ENCODE measurements at regions not wholly inside any gene's neighbourhood (a gene's known extent, or its start where the extent isn't known, plus 50 kb on each side); places are given as distances from the start of the nearest gene placed in this dataset.

DNA sequence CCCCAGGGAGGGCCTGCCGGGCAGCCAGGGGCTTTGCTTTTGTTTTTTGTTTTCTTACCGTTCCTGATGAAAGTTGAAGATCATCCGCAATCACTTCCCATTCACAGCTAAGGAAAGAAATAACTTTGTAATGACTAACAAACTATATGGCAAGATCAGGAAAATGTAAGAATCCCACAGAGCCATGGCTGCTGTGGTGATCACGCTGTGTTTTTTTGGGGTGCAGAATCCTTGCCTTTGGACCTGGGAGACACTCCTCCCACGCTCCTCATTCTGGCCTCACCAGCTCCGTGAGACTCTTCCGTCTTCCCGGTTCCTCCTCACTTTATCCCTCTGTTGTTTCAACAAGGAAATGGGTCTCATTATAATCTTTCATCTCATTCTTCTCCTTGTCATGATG is 443.0 kb upstream of the MGMT start:
- Histone ChIP-seq H3K36me3 (ENCODE audit: control insufficient read depth in 2 of 3, insufficient read depth in 3 of 3, low read length in 3 of 3) (no peaks in the 10 kb centered on the region), H3K4me3 (ENCODE audit: low read length) (no peak overlapping the region), H3K4me1 (ENCODE audit: control insufficient read depth in 2 of 2, insufficient read depth in 2 of 2, low read length in 2 of 2) (no peaks in the 10 kb centered on the region), H3K27me3 (ENCODE audit: control insufficient read depth in 2 of 2, insufficient read depth in 2 of 2, low read length in 2 of 2) (no peaks in the 10 kb centered on the region), H3K27ac (ENCODE audit: low read depth, low read length) (no peak overlapping the region), H3K9me3 (ENCODE audit: control insufficient read depth in 2 of 3, low read length in 3 of 3) (no peaks in the 10 kb centered on the region)
- CTCF ChIA-PET: interaction anchor here (0.6 kb wide), 1 partner anchor 308 kb away, joined by 4 read pairs; no protein-coding TSS in a partner anchor
- H3K4me1 Mint-ChIP-seq: no peaks in the 10 kb centered on the region
- POLR2A ChIA-PET: no interaction called here
- DNase-seq: no peak
- H3K27ac Mint-ChIP-seq: no peak overlapping the region
- no peaks in the 10 kb centered on the region for H3K36me3 Mint-ChIP-seq
- no peaks in the 10 kb centered on the region for H3K9me3 Mint-ChIP-seq
- intact Hi-C loops (cut with micrococcal nuclease): no loop called here
- no peak overlapping the region for H3K4me3 Mint-ChIP-seq
- H3K27me3 Mint-ChIP-seq: peaks cover 0 to 10% (median 0%) of the 10 kb centered on the region in 5 donors
- ATAC-seq: no peak

DNA sequence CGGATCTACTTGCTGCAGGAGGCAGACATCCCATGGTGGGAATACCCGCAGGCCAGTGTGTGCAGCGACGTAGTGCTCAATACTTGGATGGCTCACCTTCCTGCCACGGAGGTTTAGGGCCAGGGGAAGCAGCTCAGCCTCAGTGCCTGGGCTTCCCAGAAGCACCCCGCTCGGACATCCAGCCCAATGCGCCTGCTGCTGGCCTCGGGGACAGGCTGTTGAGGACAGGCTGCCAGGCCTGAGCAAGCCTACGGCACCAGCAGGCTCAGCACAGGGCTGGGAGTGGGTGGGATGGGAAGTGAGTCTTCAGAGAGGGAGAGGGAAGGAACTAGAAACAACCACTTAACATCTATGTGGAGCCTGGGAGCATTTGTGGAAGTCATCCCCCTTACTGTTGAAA is 441.3 kb upstream of the MGMT start:
- Histone ChIP-seq H3K27me3 (ENCODE audit: control insufficient read depth in 2 of 2, insufficient read depth in 2 of 2, low read length in 2 of 2) (no peaks in the 10 kb centered on the region), H3K36me3 (ENCODE audit: control insufficient read depth in 2 of 3, insufficient read depth in 3 of 3, low read length in 3 of 3) (no peaks in the 10 kb centered on the region), H3K4me1 (ENCODE audit: control insufficient read depth in 2 of 2, insufficient read depth in 2 of 2, low read length in 2 of 2) (no peaks in the 10 kb centered on the region), H3K27ac (ENCODE audit: low read depth, low read length) (no peak overlapping the region), H3K9me3 (ENCODE audit: control insufficient read depth in 2 of 3, low read length in 3 of 3) (no peaks in the 10 kb centered on the region), H3K4me3 (ENCODE audit: low read length) (no peak overlapping the region)
- no peak for ATAC-seq
- H3K27me3 Mint-ChIP-seq: peaks cover 0 to 15% (median 8%) of the 10 kb centered on the region in 5 donors
- no peaks in the 10 kb centered on the region for H3K36me3 Mint-ChIP-seq
- ChIA-PET POLR2A (no interaction called here), CTCF (no interaction called here)
- intact Hi-C loops (cut with micrococcal nuclease): no loop called here
- H3K9me3 Mint-ChIP-seq: no peaks in the 10 kb centered on the region
- H3K4me3 Mint-ChIP-seq: no peak overlapping the region
- no peaks in the 10 kb centered on the region for H3K4me1 Mint-ChIP-seq
- DNase-seq: no peak
- no peak overlapping the region for H3K27ac Mint-ChIP-seq

DNA sequence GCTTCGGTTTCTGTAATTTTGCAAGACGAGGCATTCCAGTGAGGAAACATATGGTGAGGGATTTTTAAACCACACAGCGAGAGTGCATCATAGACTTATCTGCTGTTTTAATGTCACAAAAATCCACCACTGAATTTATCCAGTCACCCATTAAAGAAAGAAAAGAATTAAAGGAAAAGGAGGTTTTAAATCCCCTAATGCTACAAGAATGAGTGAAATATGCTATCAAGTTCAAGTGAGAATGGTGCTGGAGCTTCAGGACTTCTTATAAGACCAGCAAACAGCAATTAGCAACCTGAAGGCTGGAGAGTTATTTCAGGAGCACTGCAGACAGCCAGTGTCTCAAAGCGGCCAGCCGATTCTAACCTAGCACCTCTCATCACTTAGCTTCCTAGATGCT is 439.1 kb upstream of the MGMT start:
- Mint-ChIP-seq H3K27me3 (peaks cover 5 to 26% (median 8%) of the 10 kb centered on the region in 5 donors), H3K27ac (peak overlapping the region in 1 of 9 donors; percentile 15), H3K9me3 (no peaks in the 10 kb centered on the region), H3K4me3 (no peak overlapping the region), H3K36me3 (no peaks in the 10 kb centered on the region), H3K4me1 (peaks cover 0 to 16% (median 13%) of the 10 kb centered on the region in 7 donors)
- CTCF ChIA-PET: interaction anchor here (0.6 kb wide), 1 partner anchor 17 kb away, joined by 3 read pairs; no protein-coding TSS in a partner anchor
- Histone ChIP-seq H3K27ac (ENCODE audit: low read depth, low read length) (no peak overlapping the region), H3K27me3 (ENCODE audit: control insufficient read depth in 2 of 2, insufficient read depth in 2 of 2, low read length in 2 of 2) (no peaks in the 10 kb centered on the region), H3K9me3 (ENCODE audit: control insufficient read depth in 2 of 3, low read length in 3 of 3) (no peaks in the 10 kb centered on the region), H3K4me3 (ENCODE audit: low read length) (no peak overlapping the region), H3K4me1 (ENCODE audit: control insufficient read depth in 2 of 2, insufficient read depth in 2 of 2, low read length in 2 of 2) (peaks cover 0 to 6% of the 10 kb centered on the region in 2 donors), H3K36me3 (ENCODE audit: control insufficient read depth in 2 of 3, insufficient read depth in 3 of 3, low read length in 3 of 3) (no peaks in the 10 kb centered on the region)
- POLR2A ChIA-PET: interaction anchor here (0.8 kb wide), 1 partner anchor 305 kb away, joined by 4 read pairs; no protein-coding TSS in a partner anchor
- ATAC-seq: no peak
- DNase-seq: no peak
- intact Hi-C loops (cut with micrococcal nuclease): no loop called here

DNA sequence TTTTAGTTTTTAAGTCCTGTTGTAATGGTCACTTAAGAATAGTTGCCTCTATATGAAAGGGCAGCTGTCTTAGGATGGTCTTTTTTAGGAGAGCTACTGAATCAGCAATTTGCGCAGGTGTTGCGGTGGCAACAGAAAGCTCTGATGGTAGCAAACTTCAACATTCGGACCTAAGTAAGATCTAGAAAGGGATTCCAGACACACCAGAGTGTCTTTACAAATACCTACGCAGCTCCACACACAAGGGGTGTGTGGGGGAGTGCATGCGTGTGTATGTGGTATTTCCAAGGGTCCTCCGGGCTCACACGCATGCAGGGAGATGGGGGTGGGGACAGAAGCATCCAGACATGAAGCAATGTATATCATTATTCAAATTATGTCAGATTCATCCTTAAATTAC is 438.6 kb upstream of the MGMT start:
- CTCF ChIA-PET: no interaction called here

DNA sequence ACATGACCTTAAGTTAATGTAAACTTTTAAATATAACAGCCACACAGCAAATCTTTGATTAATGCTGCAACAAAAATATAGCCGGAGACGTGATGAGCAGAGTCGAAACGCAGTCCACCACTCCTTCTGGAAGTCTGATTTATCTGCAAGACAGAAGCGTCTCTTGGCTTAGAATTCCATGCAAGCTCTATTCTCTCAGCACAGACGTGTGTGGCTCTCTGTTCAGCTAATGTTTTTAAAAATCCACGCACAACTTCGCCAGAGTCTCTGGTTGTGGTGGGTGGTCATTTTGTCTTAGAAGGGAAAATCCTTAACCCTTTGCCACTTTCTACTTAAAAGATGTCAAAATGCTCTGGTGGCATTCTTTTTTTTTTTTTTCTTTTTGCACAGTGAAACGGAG is 438.0 kb upstream of the MGMT start:
- no peaks in the 10 kb centered on the region for H3K36me3 ChIP-seq (ENCODE audit: control insufficient read depth in 2 of 3, insufficient read depth in 3 of 3, low read length in 3 of 3)
- DNase-seq: no peak
- Mint-ChIP-seq H3K9me3 (no peaks in the 10 kb centered on the region), H3K4me1 (peaks cover 2 to 28% (median 21%) of the 10 kb centered on the region in 7 donors), H3K4me3 (no peak overlapping the region), H3K36me3 (peaks cover 0 to 3% (median 0%) of the 10 kb centered on the region in 5 donors), H3K27me3 (peaks cover 11 to 38% (median 14%) of the 10 kb centered on the region in 5 donors), H3K27ac (no peak overlapping the region)
- no peak overlapping the region for H3K4me3 ChIP-seq (ENCODE audit: low read length)
- H3K27ac ChIP-seq (ENCODE audit: low read depth, low read length): no peak overlapping the region
- no peak for ATAC-seq
- peaks cover 0 to 9% of the 10 kb centered on the region in 2 donors for H3K4me1 ChIP-seq (ENCODE audit: control insufficient read depth in 2 of 2, insufficient read depth in 2 of 2, low read length in 2 of 2)
- H3K9me3 ChIP-seq (ENCODE audit: control insufficient read depth in 2 of 3, low read length in 3 of 3): no peaks in the 10 kb centered on the region
- ChIA-PET POLR2A (no interaction called here), CTCF (no interaction called here)
- intact Hi-C loops (cut with micrococcal nuclease): no loop called here
- H3K27me3 ChIP-seq (ENCODE audit: control insufficient read depth in 2 of 2, insufficient read depth in 2 of 2, low read length in 2 of 2): no peaks in the 10 kb centered on the region

More for the DNA sequence above, 438.6 kb upstream of the MGMT start:
- no peaks in the 10 kb centered on the region for H3K27me3 ChIP-seq (ENCODE audit: control insufficient read depth in 2 of 2, insufficient read depth in 2 of 2, low read length in 2 of 2)
- H3K27ac Mint-ChIP-seq: no peak overlapping the region
- no peak overlapping the region for H3K4me3 ChIP-seq (ENCODE audit: low read length)
- H3K27ac ChIP-seq (ENCODE audit: low read depth, low read length): no peak overlapping the region
- peaks cover 0 to 22% (median 15%) of the 10 kb centered on the region in 7 donors for H3K4me1 Mint-ChIP-seq
- no peak for DNase-seq
- H3K9me3 ChIP-seq (ENCODE audit: control insufficient read depth in 2 of 3, low read length in 3 of 3): no peaks in the 10 kb centered on the region
- H3K36me3 Mint-ChIP-seq: peaks cover 0 to under 1% (median 0%) of the 10 kb centered on the region in 5 donors
- H3K27me3 Mint-ChIP-seq: peaks cover 5 to 32% (median 9%) of the 10 kb centered on the region in 5 donors
- no peaks in the 10 kb centered on the region for H3K36me3 ChIP-seq (ENCODE audit: control insufficient read depth in 2 of 3, insufficient read depth in 3 of 3, low read length in 3 of 3)
- no peaks in the 10 kb centered on the region for H3K9me3 Mint-ChIP-seq
- H3K4me1 ChIP-seq (ENCODE audit: control insufficient read depth in 2 of 2, insufficient read depth in 2 of 2, low read length in 2 of 2): peaks cover 0 to 6% of the 10 kb centered on the region in 2 donors
- H3K4me3 Mint-ChIP-seq: no peak overlapping the region
- POLR2A ChIA-PET: interaction anchor here (0.8 kb wide), 1 partner anchor 305 kb away, joined by 4 read pairs; no protein-coding TSS in a partner anchor
- intact Hi-C loops (cut with micrococcal nuclease): no loop called here
- ATAC-seq: no peak

DNA sequence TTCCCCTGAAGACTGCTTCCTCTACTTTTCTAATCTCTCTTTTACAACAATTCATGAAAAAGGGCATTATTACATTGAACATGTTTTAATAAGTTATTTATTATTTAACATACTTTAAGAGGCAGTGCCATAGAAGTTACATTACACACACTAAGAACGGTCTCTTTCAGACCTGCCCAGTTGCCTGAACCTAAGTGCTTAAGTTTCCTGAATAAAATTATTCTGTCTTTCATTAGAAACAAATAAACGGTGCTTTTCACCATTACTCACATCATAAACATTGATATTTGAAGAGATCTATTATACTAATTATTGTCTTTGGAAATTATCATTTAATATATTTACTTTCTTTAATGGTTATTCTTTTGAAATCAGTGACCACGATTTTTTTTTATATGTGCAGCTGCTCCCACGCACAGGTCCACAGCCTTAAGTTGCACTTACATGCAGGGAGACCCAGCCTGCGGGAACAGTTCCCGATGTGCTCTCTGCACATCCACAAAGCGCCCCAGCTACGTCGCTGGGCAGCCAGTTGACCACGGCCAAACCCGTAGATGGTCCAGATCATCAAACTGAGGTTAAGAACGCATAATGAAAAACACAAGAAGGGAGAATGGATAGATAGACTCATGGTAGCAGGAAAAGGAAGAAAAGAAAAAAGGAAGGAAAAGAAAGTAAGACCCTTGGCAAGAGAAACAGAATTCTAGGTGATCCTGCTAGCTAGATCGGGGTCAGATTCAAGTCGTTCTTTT is 437.0 kb upstream of the MGMT start:
- no peak for DNase-seq
- H3K27ac ChIP-seq (ENCODE audit: low read depth, low read length): no peak overlapping the region
- H3K27ac Mint-ChIP-seq: no peak overlapping the region
- no peak for ATAC-seq
- peaks cover 11 to 42% (median 19%) of the 10 kb centered on the region in 5 donors for H3K27me3 Mint-ChIP-seq
- no peak overlapping the region for H3K4me3 Mint-ChIP-seq
- peaks cover 0 to 15% of the 10 kb centered on the region in 2 donors for H3K4me1 ChIP-seq (ENCODE audit: control insufficient read depth in 2 of 2, insufficient read depth in 2 of 2, low read length in 2 of 2)
- no peaks in the 10 kb centered on the region for H3K9me3 ChIP-seq (ENCODE audit: control insufficient read depth in 2 of 3, low read length in 3 of 3)
- intact Hi-C loops (cut with micrococcal nuclease): loop anchor here (2.0 to 10.0 kb wide), 6 partner anchors 437 to 1145 kb away; partner anchors contain the start of genes EBF3 (in 1 of the 2) and MGMT (in 1 of the 2)
- peaks cover 0 to 3% (median 0%) of the 10 kb centered on the region in 5 donors for H3K36me3 Mint-ChIP-seq
- H3K36me3 ChIP-seq (ENCODE audit: control insufficient read depth in 2 of 3, insufficient read depth in 3 of 3, low read length in 3 of 3): no peaks in the 10 kb centered on the region
- H3K4me3 ChIP-seq (ENCODE audit: low read length): no peak overlapping the region
- H3K9me3 Mint-ChIP-seq: no peaks in the 10 kb centered on the region
- POLR2A ChIA-PET: no interaction called here
- CTCF ChIA-PET: interaction anchor here (8.1 kb wide), 1 partner anchor 301 kb away, joined by 98 read pairs; no protein-coding TSS in a partner anchor
- peaks cover 3 to 37% (median 29%) of the 10 kb centered on the region in 7 donors for H3K4me1 Mint-ChIP-seq
- no peaks in the 10 kb centered on the region for H3K27me3 ChIP-seq (ENCODE audit: control insufficient read depth in 2 of 2, insufficient read depth in 2 of 2, low read length in 2 of 2)
